ENCODE measurements at regions not wholly inside any gene's neighbourhood (a gene's known extent, or its start where the extent isn't known, plus 50 kb on each side); places are given as distances from the start of the nearest gene placed in this dataset.

GRCh38 chr22:49087198-49087597 lies 740.5 kb downstream of the BRD1 start:
- TF ChIP-seq POLR2AphosphoS5 (IDR thresholded peaks at IDR 0.05; ENCODE audit: low read depth, low read length) (no peak), CTCF (IDR thresholded peaks at IDR 0.05) (no peak), REST (IDR thresholded peaks at IDR 0.05; ENCODE audit: insufficient read depth in 1 of 2, low read depth in 2 of 2, low read length in 1 of 2) (no peak), SIN3A (IDR thresholded peaks at IDR 0.05; ENCODE audit: borderline replicate concordance, insufficient read depth, low read depth, low read length) (no peak)

Measured in Panc1 (cell line).